ENCODE measurements at regions not wholly inside any gene's neighbourhood (a gene's known extent, or its start where the extent isn't known, plus 50 kb on each side); places are given as distances from the start of the nearest gene placed in this dataset.
"Not testable (repeated sequence)": the region's sequence is repeated elsewhere in the genome, so short reads cannot be mapped to it uniquely, and the experiment has no call there.

GRCh38 chr10:85458324-85458723 lies 908.3 kb downstream of the GRID1 start:
- no peaks in the 10 kb centered on the region for H3K36me3 Mint-ChIP-seq
- no peak overlapping the region for H3K27ac Mint-ChIP-seq
- no peaks in the 10 kb centered on the region for H3K9me3 Mint-ChIP-seq
- no peak overlapping the region for H3K4me3 Mint-ChIP-seq
- no peaks in the 10 kb centered on the region for H3K4me1 Mint-ChIP-seq
- peaks cover 2% of the 10 kb centered on the region for H3K27me3 Mint-ChIP-seq

- Mint-ChIP-seq H3K4me3 (no peak overlapping the region), H3K9me3 (no peaks in the 10 kb centered on the region), H3K4me1 (no peaks in the 10 kb centered on the region), H3K36me3 (no peaks in the 10 kb centered on the region), H3K27ac (no peak overlapping the region), H3K27me3 (peaks cover 4% of the 10 kb centered on the region)
These were observed 906.7 kb downstream of the GRID1 start for GRCh38 chr10:85459906-85460305.

- Mint-ChIP-seq H3K27me3 (peaks cover 2% of the 10 kb centered on the region), H3K4me1 (no peaks in the 10 kb centered on the region), H3K9me3 (peaks cover 4% of the 10 kb centered on the region), H3K36me3 (no peaks in the 10 kb centered on the region), H3K27ac (no peak overlapping the region), H3K4me3 (no peak overlapping the region)
These were observed 902.3 kb downstream of the GRID1 start for GRCh38 chr10:85464336-85464735.

GRCh38 chr10:85477979-85478378 lies 888.6 kb downstream of the GRID1 start:
- Mint-ChIP-seq H3K27ac (no peak overlapping the region), H3K9me3 (no peaks in the 10 kb centered on the region), H3K36me3 (no peaks in the 10 kb centered on the region), H3K4me3 (no peak overlapping the region), H3K27me3 (no peaks in the 10 kb centered on the region), H3K4me1 (no peaks in the 10 kb centered on the region)

- Mint-ChIP-seq H3K27me3 (peaks cover 10% of the 10 kb centered on the region), H3K4me1 (no peaks in the 10 kb centered on the region), H3K36me3 (no peaks in the 10 kb centered on the region), H3K27ac (no peak overlapping the region), H3K9me3 (no peaks in the 10 kb centered on the region), H3K4me3 (no peak overlapping the region)
These were observed 876.2 kb downstream of the GRID1 start for GRCh38 chr10:85490431-85490830.

GRCh38 chr10:85491652-85492051 lies 874.9 kb downstream of the GRID1 start:
- Mint-ChIP-seq H3K4me1 (no peaks in the 10 kb centered on the region), H3K36me3 (no peaks in the 10 kb centered on the region), H3K4me3 (no peak overlapping the region), H3K9me3 (no peaks in the 10 kb centered on the region), H3K27ac (no peak overlapping the region), H3K27me3 (peaks cover 9% of the 10 kb centered on the region)

GRCh38 chr10:85492684-85493083 lies 873.9 kb downstream of the GRID1 start:
- H3K4me1 Mint-ChIP-seq = no peaks in the 10 kb centered on the region
- H3K27ac Mint-ChIP-seq = no peak overlapping the region
- no peak overlapping the region for H3K4me3 Mint-ChIP-seq
- no peaks in the 10 kb centered on the region for H3K9me3 Mint-ChIP-seq
- peaks cover 5% of the 10 kb centered on the region for H3K27me3 Mint-ChIP-seq
- H3K36me3 Mint-ChIP-seq = no peaks in the 10 kb centered on the region

- Mint-ChIP-seq H3K4me3 (no peak overlapping the region), H3K4me1 (no peaks in the 10 kb centered on the region), H3K27ac (no peak overlapping the region), H3K9me3 (no peaks in the 10 kb centered on the region), H3K36me3 (no peaks in the 10 kb centered on the region), H3K27me3 (peaks cover 3% of the 10 kb centered on the region)
These were observed 872.9 kb downstream of the GRID1 start for GRCh38 chr10:85493703-85494102.

GRCh38 chr10:85504641-85505040 lies 862.0 kb downstream of the GRID1 start:
- not testable (repeated sequence) for H3K4me1 Mint-ChIP-seq
- peaks cover 14% of the 10 kb centered on the region for H3K9me3 Mint-ChIP-seq

GRCh38 chr10:85508159-85508558 lies 858.4 kb downstream of the GRID1 start:
- Mint-ChIP-seq H3K27ac (no peak overlapping the region), H3K27me3 (peaks cover 14% of the 10 kb centered on the region), H3K9me3 (peaks cover 8% of the 10 kb centered on the region), H3K4me1 (no peaks in the 10 kb centered on the region), H3K36me3 (no peaks in the 10 kb centered on the region), H3K4me3 (no peak overlapping the region)

More at GRCh38 chr10:85504641-85505040, 862.0 kb downstream of the GRID1 start:
- not testable (repeated sequence) for H3K36me3 Mint-ChIP-seq, H3K27me3 Mint-ChIP-seq, H3K4me3 Mint-ChIP-seq, H3K27ac Mint-ChIP-seq

GRCh38 chr10:85510682-85511081 lies 855.9 kb downstream of the GRID1 start:
- no peak overlapping the region for H3K27ac Mint-ChIP-seq
- no peak overlapping the region for H3K4me3 Mint-ChIP-seq

GRCh38 chr10:85513436-85513835 lies 853.2 kb downstream of the GRID1 start:
- Mint-ChIP-seq H3K4me1 (no peaks in the 10 kb centered on the region), H3K27me3 (peaks cover 15% of the 10 kb centered on the region), H3K27ac (no peak overlapping the region), H3K36me3 (no peaks in the 10 kb centered on the region), H3K9me3 (no peaks in the 10 kb centered on the region), H3K4me3 (no peak overlapping the region)

More at GRCh38 chr10:85510682-85511081, 855.9 kb downstream of the GRID1 start:
- Mint-ChIP-seq H3K36me3 (no peaks in the 10 kb centered on the region), H3K27me3 (peaks cover 14% of the 10 kb centered on the region), H3K4me1 (no peaks in the 10 kb centered on the region), H3K9me3 (peaks cover under 1% of the 10 kb centered on the region)

GRCh38 chr10:85515316-85515715 lies 851.3 kb downstream of the GRID1 start:
- H3K27me3 Mint-ChIP-seq = peaks cover 14% of the 10 kb centered on the region
- no peaks in the 10 kb centered on the region for H3K36me3 Mint-ChIP-seq
- no peaks in the 10 kb centered on the region for H3K4me1 Mint-ChIP-seq
- no peak overlapping the region for H3K27ac Mint-ChIP-seq
- H3K4me3 Mint-ChIP-seq = no peak overlapping the region
- peaks cover 4% of the 10 kb centered on the region for H3K9me3 Mint-ChIP-seq

- Mint-ChIP-seq H3K27me3 (peaks cover 15% of the 10 kb centered on the region), H3K4me3 (no peak overlapping the region), H3K27ac (no peak overlapping the region), H3K9me3 (peaks cover 9% of the 10 kb centered on the region), H3K4me1 (no peaks in the 10 kb centered on the region), H3K36me3 (no peaks in the 10 kb centered on the region)
These were observed 842.5 kb downstream of the GRID1 start for GRCh38 chr10:85524001-85524666.

GRCh38 chr10:85527616-85528317 lies 838.8 kb downstream of the GRID1 start:
- H3K27ac Mint-ChIP-seq = no peak overlapping the region
- peaks cover 10% of the 10 kb centered on the region for H3K27me3 Mint-ChIP-seq
- H3K4me3 Mint-ChIP-seq = no peak overlapping the region
- peaks cover 5% of the 10 kb centered on the region for H3K9me3 Mint-ChIP-seq
- no peaks in the 10 kb centered on the region for H3K4me1 Mint-ChIP-seq
- H3K36me3 Mint-ChIP-seq = no peaks in the 10 kb centered on the region

- H3K4me3 Mint-ChIP-seq = no peak overlapping the region
- H3K27ac Mint-ChIP-seq = no peak overlapping the region
- peaks cover 10% of the 10 kb centered on the region for H3K27me3 Mint-ChIP-seq
- H3K36me3 Mint-ChIP-seq = no peaks in the 10 kb centered on the region
- peaks cover 5% of the 10 kb centered on the region for H3K9me3 Mint-ChIP-seq
- H3K4me1 Mint-ChIP-seq = no peaks in the 10 kb centered on the region
These were observed 838.3 kb downstream of the GRID1 start for GRCh38 chr10:85528318-85528652.
